IMR-90 (cell line): ENCODE measurements at regions not wholly inside any gene's neighbourhood (a gene's known extent, or its start where the extent isn't known, plus 50 kb on each side); places are given as distances from the start of the nearest gene placed in this dataset.

ENCODE experiments used
- ATAC-seq: fragments of 200-7000 bp; cut with Tn5 transposase; 2 replicates; pipeline ENCODE4 v1.9.1; 2020; ENCODE audit warnings: low read depth, mild to moderate bottlenecking, moderate library complexity
- BruUV-seq: library from RNA; stranded (reverse); fragments of 400-500 nt; replicated peaks from 2 replicates; lab custom pipeline; 2021; lab: Mats Ljungman, UMichigan
- CTCF ChIA-PET: fragments of 300-600 bp; formaldehyde crosslinking; extraction: SDS; loops from one replicate; lab custom pipeline; 2021; ENCODE audit warnings: antibody characterized with exemption; lab: Yijun Ruan, JAX
- POLR2A ChIA-PET: fragments of 300-600 bp; sonication (Branson Sonifier 250); formaldehyde crosslinking; loops from one replicate; lab custom pipeline; 2022; ENCODE audit warnings: antibody characterized with exemption; ENCODE audit not compliant: unreplicated experiment; lab: Charles Lee
- DNase-seq: peaks from one replicate; pipeline ENCODE4 v3.0.0; 2013
- H2AFZ ChIP-seq: replicated peaks from 2 replicates; pipeline ENCODE3; 2013; ENCODE audit warnings: low read length, mild to moderate bottlenecking; ENCODE audit not compliant: poor library complexity
- H2AK5ac ChIP-seq: 2 replicates; pipeline ENCODE4 v1.6.1; 2013; ENCODE audit warnings: low read depth, low read length, inconsistent platforms
- H2AK9ac ChIP-seq: replicated peaks from 2 replicates; pipeline ENCODE3; 2013; ENCODE audit warnings: mild to moderate bottlenecking, low read depth, low read length, moderate library complexity; ENCODE audit not compliant: poor library complexity
- H2BK120ac ChIP-seq: 2 replicates; pipeline ENCODE4 v1.6.1; 2013; ENCODE audit warnings: low read depth, low read length, inconsistent platforms
- H2BK15ac ChIP-seq: 3 replicates; pipeline ENCODE4 v1.6.1; 2013; ENCODE audit warnings: low read depth, low read length, inconsistent platforms
- H2BK20ac ChIP-seq: 2 replicates; pipeline ENCODE4 v1.6.1; 2013; ENCODE audit warnings: low read depth, mild to moderate bottlenecking, inconsistent platforms, low read length, moderate library complexity
- H2BK5ac ChIP-seq: 2 replicates; pipeline ENCODE4 v1.6.1; 2013; ENCODE audit warnings: mild to moderate bottlenecking, low read depth, low read length, inconsistent platforms; ENCODE audit not compliant: poor library complexity, severe bottlenecking
- H3K14ac ChIP-seq: replicated peaks from 2 replicates; pipeline ENCODE4 v1.6.1; 2013; ENCODE audit warnings: low read depth, low read length, inconsistent platforms
- H3K18ac ChIP-seq: 2 replicates; pipeline ENCODE4 v1.6.1; 2013; ENCODE audit warnings: low read depth, low read length, control low read depth
- H3K23ac ChIP-seq: 2 replicates; pipeline ENCODE4 v1.6.1; 2013; ENCODE audit warnings: low read depth, low read length, inconsistent platforms
- H3K27ac ChIP-seq: 2 replicates; pipeline ENCODE4 v1.5.1; 2013; ENCODE audit warnings: mild to moderate bottlenecking, control low read depth, low read length; ENCODE audit not compliant: insufficient read depth
- H3K27me3 ChIP-seq: 2 replicates; pipeline ENCODE4 v1.6.1; 2013; ENCODE audit warnings: low read length; ENCODE audit not compliant: control insufficient read depth, insufficient read depth
- H3K36me3 ChIP-seq: 2 replicates; pipeline ENCODE4 v1.6.1; 2013; ENCODE audit warnings: low read length, mixed read lengths; ENCODE audit not compliant: control insufficient read depth, insufficient read depth
- H3K4ac ChIP-seq: 2 replicates; pipeline ENCODE4 v1.6.1; 2013; ENCODE audit warnings: low read depth, low read length, inconsistent platforms
- H3K4me1 ChIP-seq: 2 replicates; pipeline ENCODE4 v1.6.1; 2013; ENCODE audit warnings: low read length, mixed read lengths; ENCODE audit not compliant: control insufficient read depth, insufficient read depth
- H3K4me2 ChIP-seq: 2 replicates; pipeline ENCODE4 v1.6.1; 2013; ENCODE audit warnings: low read depth, mild to moderate bottlenecking, control low read depth, low read length, moderate library complexity
- H3K4me3 ChIP-seq: 2 replicates; pipeline ENCODE4 v1.5.1; 2013; ENCODE audit warnings: low read depth, mild to moderate bottlenecking, control low read depth, low read length, moderate library complexity; ENCODE audit not compliant: insufficient read depth
- H3K56ac ChIP-seq: 2 replicates; pipeline ENCODE4 v1.6.1; 2013; ENCODE audit warnings: low read length, inconsistent platforms; ENCODE audit not compliant: insufficient read depth; ENCODE audit errors: extremely low read depth
- H3K79me1 ChIP-seq, 2 experiments: 2 replicates each; pipeline ENCODE4 v1.6.1; 2013; ENCODE audit warnings: low read length in 2 of 2, inconsistent platforms in 1 of 2, low read depth in 1 of 2
- H3K9ac ChIP-seq: 2 replicates; pipeline ENCODE4 v1.6.1; 2013; ENCODE audit warnings: low read depth, low read length, control low read depth
- H3K9me1 ChIP-seq: 2 replicates; pipeline ENCODE4 v1.6.1; 2013; ENCODE audit warnings: low read length, inconsistent platforms; ENCODE audit not compliant: insufficient read depth
- H3K9me3 ChIP-seq: 2 replicates; pipeline ENCODE4 v1.6.1; 2013; ENCODE audit warnings: low read length; ENCODE audit not compliant: control insufficient read depth, insufficient read depth
- H4K20me1 ChIP-seq: 2 replicates; pipeline ENCODE4 v1.6.1; 2013; ENCODE audit warnings: low read length, inconsistent platforms; ENCODE audit not compliant: insufficient read depth
- H4K5ac ChIP-seq: 2 replicates; pipeline ENCODE4 v1.6.1; 2013; ENCODE audit warnings: mild to moderate bottlenecking, low read depth, low read length, control low read depth
- H4K8ac ChIP-seq, 2 experiments: 2 replicates each; pipeline ENCODE4 v1.6.1; 2013; ENCODE audit warnings: low read depth in 2 of 2, low read length in 2 of 2, control low read depth in 1 of 2, inconsistent platforms in 1 of 2
- H4K91ac ChIP-seq: 2 replicates; pipeline ENCODE4 v1.6.1; 2013; ENCODE audit warnings: low read depth, low read length, inconsistent platforms; ENCODE audit not compliant: insufficient read depth
- BHLHE40 ChIP-seq: fragments of 150-350 bp; IDR thresholded peaks from 2 replicates; pipeline ENCODE4 v1.6.1; 2016; ENCODE audit warnings: mild to moderate bottlenecking, low read depth, low read length
- CEBPB ChIP-seq: IDR thresholded peaks from 2 replicates; pipeline ENCODE4 v1.6.1; 2012; ENCODE audit warnings: low read depth, low read length, improper control_type of control experiment
- MAFK ChIP-seq: IDR thresholded peaks from 2 replicates; pipeline ENCODE4 v1.6.1; 2012; ENCODE audit warnings: low read depth, low read length, improper control_type of control experiment
- WGBS, 2 experiments: methylation state at CpG; one replicate each; pipeline versions ENCODE4 v1.1.5 to v1.1.7; 2013; ENCODE audit warnings: missing lambda C conversion rate in 2 of 2; ENCODE audit not compliant: insufficient read length in 1 of 2; ENCODE audit errors: extremely low coverage in 2 of 2; 5-methylcytosine and 5-hydroxymethylcytosine counted together
- dilution Hi-C: fragments of 300-500 bp; cut with HindIII; formaldehyde crosslinking; loops from one replicate; pipeline ENCODE4 v1.14.3; 2018; ENCODE audit warnings: low sequenced_read_pairs; ENCODE audit not compliant: unreplicated experiment
- in situ Hi-C: fragments of 300-500 bp; cut with MboI; formaldehyde crosslinking; loops from 3 replicates; pipeline ENCODE4 v1.14.3; 2019; ENCODE audit warnings: low sequenced_read_pairs, inconsistent platforms, mixed read lengths
- intact Hi-C: fragments of 100-400 bp; cut with micrococcal nuclease; formaldehyde crosslinking; loops from 2 replicates; pipeline ENCODE4 v1.10.0; 2022

DNA sequence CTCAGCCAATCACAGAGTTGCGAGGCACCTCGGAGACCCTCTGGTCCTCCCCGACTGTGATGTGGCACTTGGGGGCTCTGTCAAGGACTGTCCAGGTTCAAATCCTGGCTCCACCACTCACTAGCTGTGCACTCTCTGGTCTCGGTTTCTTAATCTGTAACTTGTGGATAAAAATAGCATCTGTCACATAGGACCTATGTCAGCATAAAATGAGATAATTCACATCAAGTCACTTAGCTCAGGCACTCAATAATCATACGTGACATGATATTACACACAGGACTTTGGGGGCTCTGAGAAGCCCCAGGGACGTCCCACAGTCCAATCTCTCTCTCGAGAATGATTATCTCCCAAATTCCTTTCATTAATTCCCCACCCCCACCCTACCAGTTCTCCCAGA lies 166.4 kb downstream of the COPRS start:
- no peak overlapping the region for H3K9ac ChIP-seq
- no peak overlapping the region for H3K23ac ChIP-seq
- peak overlapping the region; percentile 53; the same call in 1 of the 2 replicates for H4K91ac ChIP-seq
- ChIA-PET POLR2A (no interaction called here), CTCF (no interaction called here)
- peak overlapping the region; percentile 37; the same call in 1 of the 2 replicates for H2BK20ac ChIP-seq
- 0 out of 3 replicates have a peak overlapping the region, but pooled peaks have one; percentile 25 for H2BK15ac ChIP-seq
- H3K4me1 ChIP-seq = peaks cover 18% of the 10 kb centered on the region
- H3K9me1 ChIP-seq = peaks cover 16% of the 10 kb centered on the region
- no peak overlapping the region for H4K8ac ChIP-seq
- peak overlapping the region; percentile 33; the same call in 1 of the 2 replicates for H3K14ac ChIP-seq
- H3K27me3 ChIP-seq = no peaks in the 10 kb centered on the region
- H3K4me3 ChIP-seq = no peak overlapping the region
- peak overlapping the region; percentile 64 for H2BK120ac ChIP-seq
- intact Hi-C loops = loop anchor here (10.0 kb wide), 1 partner anchor 122 kb away; no protein-coding TSS in a partner anchor
- ATAC-seq = no peak
- H2BK5ac ChIP-seq = no peak overlapping the region
- H4K20me1 ChIP-seq = no peaks in the 10 kb centered on the region
- no peak overlapping the region for H3K4me2 ChIP-seq
- H2AK9ac ChIP-seq = no peak overlapping the region
- no peak overlapping the region for H4K5ac ChIP-seq
- no peak overlapping the region for H3K56ac ChIP-seq
- H2AK5ac ChIP-seq = 0 out of 2 replicates have a peak overlapping the region, but pooled peaks have one; percentile 45
- peak overlapping the region; percentile 21 for H2AFZ ChIP-seq
- no TSS peak for BruUV-seq
- in situ Hi-C loops = no loop called here
- DNase-seq = no peak
- H3K4ac ChIP-seq = peak overlapping the region; percentile 19
- WGBS, 2 experiments = 100% methylated on average over 1 of the region's 7 CpGs; no CpG with 5 or more reads in 1 of the 2 experiments
- dilution Hi-C loops = no loop called here
- H3K18ac ChIP-seq = no peak overlapping the region
- no peak for TF ChIP-seq CEBPB
- no peak for TF ChIP-seq BHLHE40
- TF ChIP-seq MAFK = peak; percentile 70
- H3K36me3 ChIP-seq = no peaks in the 10 kb centered on the region
- H3K9me3 ChIP-seq = no peaks in the 10 kb centered on the region
- H3K27ac ChIP-seq = no peak overlapping the region
- no peaks in the 10 kb centered on the region for H3K79me1 ChIP-seq
